NB4 (cell line): ENCODE measurements at regions not wholly inside any gene's neighbourhood (a gene's known extent, or its start where the extent isn't known, plus 50 kb on each side); places are given as distances from the start of the nearest gene placed in this dataset.

Experiments used
- CTCF ChIP-seq: IDR thresholded peaks from one replicate; pipeline ENCODE4 v1.5.1; 2012; ENCODE audit warnings: low read depth, low read length
- MAX ChIP-seq: IDR thresholded peaks from 2 replicates; pipeline ENCODE4 v1.6.1; 2011; ENCODE audit warnings: low read depth, low read length
- MYC ChIP-seq: IDR thresholded peaks from 2 replicates; pipeline ENCODE4 v1.6.1; 2011; ENCODE audit warnings: low read depth, low read length
- POLR2A ChIP-seq: IDR thresholded peaks from 2 replicates; pipeline ENCODE4 v1.6.1; 2011; ENCODE audit warnings: mild to moderate bottlenecking; ENCODE audit not compliant: insufficient read length; ENCODE audit errors: extremely low read depth

GRCh38 chr13:109840201-109840892 is 54.0 kb upstream of the IRS2 start:
- TF ChIP-seq CTCF = no peak
- 0 out of 2 replicates have a peak, but pooled peaks have one; percentile 8 for TF ChIP-seq MAX
- TF ChIP-seq POLR2A = no peak
- TF ChIP-seq MYC = no peak
